Neural cell (in vitro differentiated cells): ENCODE measurements at regions not wholly inside any gene's neighbourhood (a gene's known extent, or its start where the extent isn't known, plus 50 kb on each side); places are given as distances from the start of the nearest gene placed in this dataset.

Experiments
- EP300 ChIP-seq: fragments of 450-650 bp; conservative IDR thresholded peaks from 2 replicates; pipeline ENCODE4 v1.6.1; 2014; ENCODE audit warnings: antibody characterized with exemption, mild to moderate bottlenecking, moderate library complexity; ENCODE audit not compliant: poor library complexity, severe bottlenecking
- EZH2 ChIP-seq: fragments of 200-600, 300-800 bp; shearing (Covaris generic), sonication (generic); IDR thresholded peaks from 2 replicates; pipeline ENCODE4 v1.6.1; 2014; ENCODE audit warnings: antibody characterized with exemption, low read length, borderline replicate concordance, mild to moderate bottlenecking; ENCODE audit not compliant: insufficient read depth, poor library complexity, severe bottlenecking
- RAD21 ChIP-seq: fragments of 450-650 bp; conservative IDR thresholded peaks from 2 replicates; pipeline ENCODE4 v1.6.1; 2014; ENCODE audit warnings: antibody characterized with exemption, mild to moderate bottlenecking, moderate library complexity
- SMC3 ChIP-seq: fragments of 450-650 bp; conservative IDR thresholded peaks from 2 replicates; pipeline ENCODE4 v1.6.1; 2014; ENCODE audit warnings: antibody characterized with exemption, mild to moderate bottlenecking, moderate library complexity; ENCODE audit not compliant: poor library complexity
- TAF1 ChIP-seq: IDR thresholded peaks from 2 replicates; pipeline ENCODE4 v1.6.1; 2012; ENCODE audit warnings: low read depth
- TF ChIP-seq, protein P1 (sequence below): fragments of 450-650 bp; IDR thresholded peaks from 2 replicates; pipeline ENCODE4 v1.5.1; 2014; ENCODE audit warnings: antibody characterized with exemption, mild to moderate bottlenecking, moderate library complexity; ENCODE audit not compliant: poor library complexity, severe bottlenecking

DNA sequence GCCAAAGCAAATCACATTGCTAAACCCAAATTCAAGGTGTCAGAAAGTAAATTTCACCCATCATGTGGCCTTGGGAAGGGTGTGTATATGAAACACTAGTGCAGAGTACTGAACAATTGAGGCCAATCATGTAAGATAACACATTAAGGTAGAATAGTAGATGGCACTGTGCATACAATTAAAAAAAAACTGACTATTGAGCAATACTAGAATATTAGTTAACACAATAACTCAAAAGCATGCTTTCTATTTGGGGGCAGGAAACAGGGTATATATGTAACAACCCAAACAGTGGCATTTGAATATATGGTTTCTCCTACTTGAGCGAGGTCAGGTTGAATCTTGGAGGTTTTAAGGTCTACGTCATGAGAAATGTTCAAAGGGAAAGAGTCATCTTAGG lies 63.0 kb upstream of the DYNLRB2 start:
- TF ChIP-seq RAD21 (no peak), EP300 (no peak), SMC3 (no peak), EZH2 (no peak), TAF1 (no peak)
- TF ChIP-seq, protein P1, sequence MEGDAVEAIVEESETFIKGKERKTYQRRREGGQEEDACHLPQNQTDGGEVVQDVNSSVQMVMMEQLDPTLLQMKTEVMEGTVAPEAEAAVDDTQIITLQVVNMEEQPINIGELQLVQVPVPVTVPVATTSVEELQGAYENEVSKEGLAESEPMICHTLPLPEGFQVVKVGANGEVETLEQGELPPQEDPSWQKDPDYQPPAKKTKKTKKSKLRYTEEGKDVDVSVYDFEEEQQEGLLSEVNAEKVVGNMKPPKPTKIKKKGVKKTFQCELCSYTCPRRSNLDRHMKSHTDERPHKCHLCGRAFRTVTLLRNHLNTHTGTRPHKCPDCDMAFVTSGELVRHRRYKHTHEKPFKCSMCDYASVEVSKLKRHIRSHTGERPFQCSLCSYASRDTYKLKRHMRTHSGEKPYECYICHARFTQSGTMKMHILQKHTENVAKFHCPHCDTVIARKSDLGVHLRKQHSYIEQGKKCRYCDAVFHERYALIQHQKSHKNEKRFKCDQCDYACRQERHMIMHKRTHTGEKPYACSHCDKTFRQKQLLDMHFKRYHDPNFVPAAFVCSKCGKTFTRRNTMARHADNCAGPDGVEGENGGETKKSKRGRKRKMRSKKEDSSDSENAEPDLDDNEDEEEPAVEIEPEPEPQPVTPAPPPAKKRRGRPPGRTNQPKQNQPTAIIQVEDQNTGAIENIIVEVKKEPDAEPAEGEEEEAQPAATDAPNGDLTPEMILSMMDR = no peak
